BLaER1 treated with 17β-estradiol and CSF1 and Interleukin-3, amounts not matched to agents 10 nM and 100 nM (cell line): ENCODE measurements at regions not wholly inside any gene's neighbourhood (a gene's known extent, or its start where the extent isn't known, plus 50 kb on each side); places are given as distances from the start of the nearest gene placed in this dataset.

Experiments used
- H3K27ac ChIP-seq, 11 experiments: shearing (Covaris generic); formaldehyde crosslinking; 2 replicates each; pipeline ENCODE4 v1.8.1; 2022
- H3K27me3 ChIP-seq, 11 experiments: shearing (Covaris generic); formaldehyde crosslinking; 2 replicates each; pipeline ENCODE4 v1.8.1; 2022
- H3K36me3 ChIP-seq, 11 experiments: shearing (Covaris generic); formaldehyde crosslinking; 2 replicates each; pipeline ENCODE4 v1.8.1; 2022
- H3K4me1 ChIP-seq, 10 experiments: shearing (Covaris generic); formaldehyde crosslinking; 2 replicates each; pipeline ENCODE4 v1.8.1; 2022
- H3K4me2 ChIP-seq, 11 experiments: shearing (Covaris generic); formaldehyde crosslinking; 2 replicates each; pipeline ENCODE4 v1.8.1; 2022
- H3K4me3 ChIP-seq, 10 experiments: shearing (Covaris generic); formaldehyde crosslinking; 2 replicates each; pipeline ENCODE4 v1.8.1; 2022
- H3K9ac ChIP-seq, 11 experiments: shearing (Covaris generic); formaldehyde crosslinking; 2 replicates each; pipeline ENCODE4 v1.8.1; 2022
- H3K9me3 ChIP-seq, 11 experiments: shearing (Covaris generic); formaldehyde crosslinking; replicated peaks in 1 of 11; 2 replicates each; pipeline ENCODE4 v1.8.1; 2022
- H4K20me1 ChIP-seq, 11 experiments: shearing (Covaris generic); formaldehyde crosslinking; 2 replicates each; pipeline ENCODE4 v1.8.1; 2022
- Cebpa-rat ChIP-seq, 11 experiments: shearing (Covaris generic); IDR thresholded peaks; 2 replicates each; pipeline ENCODE4 v1.8.1; 2022

DNA sequence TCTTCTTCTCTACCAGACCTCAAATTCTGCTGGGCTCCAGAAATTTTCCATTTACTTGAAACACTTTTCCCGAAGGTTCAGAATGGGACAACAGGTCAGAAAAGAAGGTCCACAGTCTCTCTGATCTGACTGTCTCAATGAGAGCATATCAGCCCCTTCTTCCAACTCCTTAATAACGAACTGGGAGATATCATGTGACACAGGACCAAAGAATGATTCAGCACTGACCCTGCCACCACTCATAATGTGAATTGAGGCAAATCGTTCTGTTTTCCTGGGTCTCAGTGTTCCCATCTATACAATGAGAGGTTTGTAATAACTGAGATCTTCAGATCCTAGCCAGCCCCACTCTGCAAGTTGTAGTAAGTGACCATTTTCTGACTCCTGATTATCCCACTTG is 500.5 kb downstream of the NTRK3 start:
- Histone ChIP-seq H3K27ac (no peak overlapping the region), H4K20me1 (no peaks in the 10 kb centered on the region), H3K4me1 (peaks cover 2 to 27% (median 10%) of the 10 kb centered on the region in 10 experiments; a peak in 18 of 20 replicates), H3K27me3 (peaks cover 0 to 4% (median 0%) of the 10 kb centered on the region in 11 experiments; a peak in 1 of 22 replicates), H3K4me3 (no peak overlapping the region), H3K9me3 (peaks cover 0 to 8% (median 5%) of the 10 kb centered on the region in 11 experiments; a peak in 10 of 22 replicates), H3K4me2 (no peak overlapping the region), H3K9ac (no peak overlapping the region), H3K36me3 (no peaks in the 10 kb centered on the region)
- no peak for TF ChIP-seq Cebpa-rat (IDR thresholded peaks at IDR 0.05)

DNA sequence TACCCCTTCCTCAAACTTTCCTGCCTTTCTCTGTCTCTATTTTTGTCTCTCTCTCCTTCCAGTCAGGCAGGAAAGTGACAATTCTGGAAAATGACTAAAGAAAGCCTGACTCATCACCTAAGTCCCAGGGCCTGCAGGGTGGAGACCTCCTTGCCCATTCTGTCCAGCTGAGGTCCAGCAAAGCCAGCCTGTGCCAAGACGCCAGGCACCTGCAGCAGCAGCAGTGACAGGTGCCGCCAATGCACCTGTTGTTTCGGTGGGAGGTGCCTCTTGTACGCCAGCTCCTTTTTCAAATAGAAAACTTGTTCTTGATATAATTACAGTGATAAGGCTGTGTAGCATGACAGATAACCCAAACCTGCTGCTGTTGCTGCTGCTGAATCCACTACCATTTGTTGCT is 501.3 kb downstream of the NTRK3 start:
- H3K9ac ChIP-seq = no peak overlapping the region
- no peaks in the 10 kb centered on the region for H4K20me1 ChIP-seq
- no peak for TF ChIP-seq Cebpa-rat (IDR thresholded peaks at IDR 0.05)

DNA sequence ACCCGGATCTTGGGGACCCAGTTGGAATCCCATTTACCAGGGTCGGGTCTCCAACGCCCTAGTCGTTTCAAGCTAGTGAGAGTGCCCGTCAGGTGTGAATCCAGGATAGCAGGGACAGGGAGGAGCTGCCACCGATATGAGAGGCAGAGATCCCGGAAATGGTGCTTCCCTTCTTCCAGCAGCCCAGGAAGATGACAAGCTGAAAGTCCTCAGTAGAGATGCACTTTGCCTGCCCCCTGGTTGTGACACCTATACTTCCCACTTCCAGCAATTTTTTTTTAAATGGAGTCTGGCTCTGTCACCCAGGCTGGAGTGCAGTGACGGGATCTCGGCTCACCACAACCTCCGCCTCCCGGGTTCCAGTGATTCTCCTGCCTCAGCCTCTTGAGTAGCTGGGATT is 503.0 kb downstream of the NTRK3 start:
- H3K27me3 ChIP-seq = peaks cover 0 to 4% (median 0%) of the 10 kb centered on the region in 11 experiments; a peak in 1 of 22 replicates
- no peak overlapping the region for H3K4me2 ChIP-seq
- no peak overlapping the region for H3K9ac ChIP-seq
- H4K20me1 ChIP-seq = no peaks in the 10 kb centered on the region
- no peak overlapping the region for H3K4me3 ChIP-seq
- H3K36me3 ChIP-seq = no peaks in the 10 kb centered on the region
- H3K4me1 ChIP-seq = peaks cover 0 to 20% (median 7%) of the 10 kb centered on the region in 10 experiments; a peak in 12 of 20 replicates
- no peak for TF ChIP-seq Cebpa-rat (IDR thresholded peaks at IDR 0.05)
- H3K27ac ChIP-seq = no peak overlapping the region
- H3K9me3 ChIP-seq = no peaks in the 10 kb centered on the region

More for the DNA sequence above, 501.3 kb downstream of the NTRK3 start:
- Histone ChIP-seq H3K4me3 (no peak overlapping the region), H3K27me3 (peaks cover 0 to 4% (median 0%) of the 10 kb centered on the region in 11 experiments; a peak in 1 of 22 replicates), H3K27ac (no peak overlapping the region), H3K36me3 (no peaks in the 10 kb centered on the region), H3K9me3 (peaks cover 0 to 4% (median 0%) of the 10 kb centered on the region in 11 experiments; a peak in 4 of 22 replicates), H3K4me2 (peak overlapping the region in 3 of 11 experiments; percentile 38 to 48 (median 43); a peak in 4 of 22 replicates), H3K4me1 (peaks cover 0 to 20% (median 7%) of the 10 kb centered on the region in 10 experiments; a peak in 12 of 20 replicates)

DNA sequence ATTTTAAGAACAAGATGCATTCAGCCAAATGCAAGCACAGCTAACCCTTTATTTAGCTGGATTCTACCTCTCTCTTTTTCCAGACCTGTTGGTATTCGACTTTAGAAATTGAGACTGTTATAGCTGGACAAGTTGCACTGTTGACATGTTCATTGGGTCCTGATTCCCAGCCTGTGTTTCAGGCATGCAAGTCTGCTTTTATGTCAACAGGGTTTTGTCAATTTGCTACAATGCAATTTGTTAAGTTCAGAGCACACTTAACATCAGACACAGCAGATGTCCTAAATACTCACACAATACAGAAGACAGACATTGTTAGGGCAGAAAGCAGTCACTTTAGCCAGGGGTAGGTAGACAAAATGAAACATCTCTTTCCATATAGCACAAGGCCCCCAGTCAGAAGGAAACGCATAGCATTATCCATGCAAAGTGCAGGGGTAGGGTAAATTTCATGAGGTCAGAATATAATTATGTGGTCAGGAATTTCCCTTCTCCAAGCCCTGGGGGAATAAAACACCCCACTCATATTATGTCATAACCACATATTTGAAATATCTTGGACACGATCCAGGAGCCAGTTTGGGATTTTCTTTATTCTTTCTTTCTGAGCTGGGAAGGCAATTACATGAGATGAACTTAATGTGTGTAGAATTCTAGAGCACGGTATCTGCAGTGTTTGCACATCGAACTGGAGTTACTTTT is 504.1 kb downstream of the NTRK3 start:
- H3K27me3 ChIP-seq = peaks cover 0 to 4% (median 0%) of the 10 kb centered on the region in 11 experiments; a peak in 1 of 22 replicates
- H3K4me3 ChIP-seq = no peak overlapping the region
- peaks cover 0 to 20% (median 7%) of the 10 kb centered on the region in 10 experiments; a peak in 12 of 20 replicates for H3K4me1 ChIP-seq
- no peaks in the 10 kb centered on the region for H3K9me3 ChIP-seq
- no peak for TF ChIP-seq Cebpa-rat (IDR thresholded peaks at IDR 0.05)
- H4K20me1 ChIP-seq = no peaks in the 10 kb centered on the region
- H3K27ac ChIP-seq = no peak overlapping the region
- H3K9ac ChIP-seq = no peak overlapping the region
- no peaks in the 10 kb centered on the region for H3K36me3 ChIP-seq
- peak overlapping the region in 8 of 11 experiments; percentile 8 to 77 (median 48); a peak in 14 of 22 replicates for H3K4me2 ChIP-seq

DNA sequence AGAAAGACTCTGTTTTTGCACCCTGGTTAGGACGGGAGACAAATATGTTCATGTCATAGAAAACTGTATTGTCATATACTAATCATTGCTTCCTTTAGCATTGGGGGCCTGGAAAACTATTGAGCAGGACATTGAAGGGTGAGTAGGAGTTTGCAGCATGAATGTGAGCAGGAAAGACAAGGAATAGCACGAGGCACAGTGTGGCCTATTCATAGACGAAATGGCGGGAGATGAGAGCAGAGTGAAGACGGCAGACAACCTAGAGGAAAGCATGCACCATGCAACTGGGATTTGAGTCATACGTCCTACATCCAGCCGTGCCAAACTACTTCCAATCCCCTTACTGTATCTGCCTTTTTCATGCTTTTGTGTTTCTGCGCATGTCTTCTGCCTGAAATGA is 508.1 kb downstream of the NTRK3 start:
- Histone ChIP-seq H3K4me1 (peaks cover 0 to 14% (median 7%) of the 10 kb centered on the region in 10 experiments; a peak in 12 of 20 replicates), H4K20me1 (no peaks in the 10 kb centered on the region), H3K4me2 (no peak overlapping the region), H3K27me3 (peaks cover 0 to 4% (median 0%) of the 10 kb centered on the region in 11 experiments; a peak in 1 of 22 replicates), H3K36me3 (no peaks in the 10 kb centered on the region), H3K9ac (no peak overlapping the region), H3K4me3 (no peak overlapping the region), H3K9me3 (no peaks in the 10 kb centered on the region), H3K27ac (no peak overlapping the region)
- TF ChIP-seq Cebpa-rat (IDR thresholded peaks at IDR 0.05) = no peak

DNA sequence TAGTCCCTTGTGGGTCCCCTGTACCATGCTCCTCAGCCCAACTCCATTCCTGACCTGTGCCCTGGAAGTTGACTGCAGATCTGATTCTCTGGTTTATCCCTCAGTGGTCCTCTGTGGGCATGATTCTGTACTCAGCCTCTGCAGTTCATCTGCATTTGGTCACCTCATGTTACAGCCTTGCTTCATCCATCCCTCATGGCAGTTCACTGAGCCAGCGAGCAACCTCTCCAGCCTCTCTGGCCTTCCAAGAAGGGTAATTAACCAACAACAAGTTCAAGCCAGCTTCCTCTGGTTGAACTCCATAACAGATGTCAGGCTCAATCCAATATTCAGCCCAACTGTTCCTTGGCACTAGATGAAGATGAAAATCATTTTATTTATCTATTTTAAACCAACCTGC is 509.5 kb downstream of the NTRK3 start:
- H3K27ac ChIP-seq = no peak overlapping the region
- peaks cover 0 to 4% (median 0%) of the 10 kb centered on the region in 11 experiments; a peak in 1 of 22 replicates for H3K27me3 ChIP-seq
- H3K4me2 ChIP-seq = no peak overlapping the region
- no peak for TF ChIP-seq Cebpa-rat (IDR thresholded peaks at IDR 0.05)
- H4K20me1 ChIP-seq = no peaks in the 10 kb centered on the region
- no peak overlapping the region for H3K9ac ChIP-seq
- H3K4me3 ChIP-seq = no peak overlapping the region
- peaks cover 0 to 3% (median 0%) of the 10 kb centered on the region in 10 experiments; a peak in 7 of 20 replicates for H3K4me1 ChIP-seq
- no peaks in the 10 kb centered on the region for H3K9me3 ChIP-seq
- no peaks in the 10 kb centered on the region for H3K36me3 ChIP-seq

DNA sequence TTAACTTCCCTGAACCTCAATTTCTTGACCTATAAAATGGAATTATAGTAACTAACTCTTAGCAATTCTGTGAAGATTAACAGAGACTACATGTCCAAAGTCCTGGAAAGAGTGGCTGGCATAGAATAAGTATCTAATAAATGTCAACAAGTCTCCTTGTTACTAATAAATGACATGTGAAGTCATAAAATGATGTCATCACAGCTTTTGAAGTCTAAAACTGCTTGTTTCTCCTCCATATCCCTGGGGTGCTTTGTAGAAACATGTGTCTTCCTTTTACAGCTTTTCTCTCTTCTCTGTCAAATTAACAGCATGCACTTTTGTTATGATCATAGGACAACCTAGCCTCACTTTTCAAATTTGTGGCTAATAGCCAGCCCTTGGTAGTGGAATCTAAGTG is 510.2 kb downstream of the NTRK3 start:
- Histone ChIP-seq H3K36me3 (no peaks in the 10 kb centered on the region), H3K4me2 (no peak overlapping the region), H3K9ac (no peak overlapping the region), H3K27me3 (peaks cover 0 to 2% (median 0%) of the 10 kb centered on the region in 11 experiments; a peak in 1 of 22 replicates), H4K20me1 (no peaks in the 10 kb centered on the region), H3K4me3 (no peak overlapping the region), H3K4me1 (no peaks in the 10 kb centered on the region), H3K27ac (no peak overlapping the region), H3K9me3 (no peaks in the 10 kb centered on the region)
- no peak for TF ChIP-seq Cebpa-rat (IDR thresholded peaks at IDR 0.05)

DNA sequence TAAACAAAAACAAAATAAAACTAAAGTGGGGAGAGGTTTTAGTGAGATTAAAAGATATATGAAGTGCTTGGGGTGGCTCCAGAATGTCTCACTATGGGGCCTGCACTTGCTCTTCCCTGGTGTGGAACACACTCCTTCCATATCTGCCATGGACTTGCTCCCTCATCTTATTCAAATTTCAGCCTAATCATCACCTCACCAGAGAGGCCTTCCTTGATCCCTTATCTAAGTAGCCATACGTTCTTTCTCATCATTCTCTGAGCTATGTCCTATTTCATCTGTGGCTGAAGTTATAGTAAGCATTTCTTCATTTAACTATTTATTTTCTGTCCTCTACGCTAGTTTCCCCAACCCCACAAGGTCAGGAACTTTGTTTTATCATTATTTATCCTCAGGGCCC is 511.7 kb downstream of the NTRK3 start:
- Histone ChIP-seq H3K9ac (no peak overlapping the region), H3K4me1 (no peaks in the 10 kb centered on the region), H3K27me3 (no peaks in the 10 kb centered on the region), H3K27ac (no peak overlapping the region), H3K4me3 (no peak overlapping the region), H3K4me2 (no peak overlapping the region), H3K36me3 (no peaks in the 10 kb centered on the region), H3K9me3 (no peaks in the 10 kb centered on the region), H4K20me1 (no peaks in the 10 kb centered on the region)
- no peak for TF ChIP-seq Cebpa-rat (IDR thresholded peaks at IDR 0.05)

DNA sequence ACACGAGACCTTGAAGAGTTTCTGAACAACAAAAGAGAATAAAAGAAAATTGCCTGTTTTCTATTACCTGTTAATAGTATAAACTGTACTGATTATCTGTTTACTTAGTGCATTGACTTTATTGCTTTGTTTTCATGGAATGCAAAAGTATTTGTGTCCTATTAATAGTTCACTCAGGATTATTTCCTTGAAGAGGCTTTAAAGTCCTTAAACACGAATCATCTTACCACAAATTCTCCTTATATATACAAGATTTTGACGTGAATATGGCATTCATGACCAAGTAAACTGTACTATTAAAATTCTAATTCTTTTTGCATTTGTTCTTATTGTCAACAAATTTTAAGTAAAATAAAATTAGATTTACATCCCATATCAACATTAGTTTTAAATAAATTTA is 513.0 kb downstream of the NTRK3 start:
- Histone ChIP-seq H3K4me1 (no peaks in the 10 kb centered on the region), H3K9ac (no peak overlapping the region), H3K4me3 (no peak overlapping the region), H3K27ac (no peak overlapping the region), H3K9me3 (no peaks in the 10 kb centered on the region), H4K20me1 (no peaks in the 10 kb centered on the region), H3K4me2 (no peak overlapping the region), H3K36me3 (no peaks in the 10 kb centered on the region), H3K27me3 (no peaks in the 10 kb centered on the region)
- TF ChIP-seq Cebpa-rat (IDR thresholded peaks at IDR 0.05) = no peak
